ENCODE measurements at regions not wholly inside any gene's neighbourhood (a gene's known extent, or its start where the extent isn't known, plus 50 kb on each side); places are given as distances from the start of the nearest gene placed in this dataset.

GRCh38 chr6:140160909-140161308, 786.5 kb upstream of the CITED2 start:
- H3K4me2 ChIP-seq: no peak overlapping the region

DNA sequence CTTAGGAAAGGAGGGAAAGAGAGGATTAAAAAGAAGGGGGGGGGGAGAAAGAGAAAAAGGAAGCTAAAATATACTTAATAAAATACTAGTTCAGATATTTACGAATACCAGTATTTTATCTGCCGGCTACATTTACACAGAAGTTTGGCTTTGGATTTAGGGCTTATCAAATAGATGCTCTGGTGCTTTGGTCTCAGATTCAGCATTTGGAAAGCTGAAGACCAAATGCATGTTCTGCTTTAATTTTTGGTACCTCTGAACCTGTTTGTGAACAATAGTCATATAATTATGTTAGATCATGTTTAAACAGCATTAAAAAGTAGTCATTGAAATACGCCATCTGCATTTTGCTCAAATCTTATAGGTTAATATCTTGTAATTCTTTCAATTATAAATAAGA, 786.0 kb upstream of the CITED2 start:
- no peaks in the 10 kb centered on the region for H3K4me1 Mint-ChIP-seq
- H3K9ac ChIP-seq: no peak overlapping the region
- H3K4me2 ChIP-seq: no peak overlapping the region
- H3K4me3 Mint-ChIP-seq: no peak overlapping the region
- no peak overlapping the region for H3K27ac Mint-ChIP-seq
- no peak overlapping the region for H3K4me3 ChIP-seq
- no peak overlapping the region for H2AFZ ChIP-seq (replicated peaks)
- peaks cover 2% of the 10 kb centered on the region for H3K27me3 Mint-ChIP-seq (ENCODE audit: insufficient read depth, low read depth)
- no peaks in the 10 kb centered on the region for H3K27me3 ChIP-seq
- no peak overlapping the region for H3K27ac ChIP-seq
- no peaks in the 10 kb centered on the region for H3K4me1 ChIP-seq
- no peaks in the 10 kb centered on the region for H3K79me2 ChIP-seq (ENCODE audit: low read depth)
- H4K20me1 ChIP-seq (ENCODE audit: low read depth): no peaks in the 10 kb centered on the region
- H3K9me3 ChIP-seq (ENCODE audit: low read depth): no peaks in the 10 kb centered on the region
- no peak for DNase-seq (ENCODE audit: low spot score)
- no peaks in the 10 kb centered on the region for H3K36me3 Mint-ChIP-seq
- peaks cover 3% of the 10 kb centered on the region for H3K36me3 ChIP-seq
- no peaks in the 10 kb centered on the region for H3F3A ChIP-seq (ENCODE audit: low read depth)
- H3K9me3 Mint-ChIP-seq: peaks cover 7% of the 10 kb centered on the region
- TF ChIP-seq EZH2phosphoT487 (IDR thresholded peaks at IDR 0.05) (no peak), EZH2 (IDR thresholded peaks at IDR 0.05) (no peak)

More at GRCh38 chr6:140160909-140161308, 786.5 kb upstream of the CITED2 start:
- Mint-ChIP-seq H3K27me3 (ENCODE audit: insufficient read depth, low read depth) (peaks cover 2% of the 10 kb centered on the region), H3K27ac (no peak overlapping the region), H3K9me3 (peaks cover 7% of the 10 kb centered on the region), H3K36me3 (no peaks in the 10 kb centered on the region), H3K4me3 (no peak overlapping the region), H3K4me1 (no peaks in the 10 kb centered on the region)
- Histone ChIP-seq H3F3A (ENCODE audit: low read depth) (no peaks in the 10 kb centered on the region), H3K4me1 (no peaks in the 10 kb centered on the region), H3K79me2 (ENCODE audit: low read depth) (no peaks in the 10 kb centered on the region), H3K27me3 (no peaks in the 10 kb centered on the region), H3K27ac (no peak overlapping the region), H3K9ac (no peak overlapping the region), H2AFZ (replicated peaks) (no peak overlapping the region), H3K36me3 (peaks cover 3% of the 10 kb centered on the region), H3K9me3 (ENCODE audit: low read depth) (no peaks in the 10 kb centered on the region), H4K20me1 (ENCODE audit: low read depth) (no peaks in the 10 kb centered on the region), H3K4me3 (no peak overlapping the region)
- TF ChIP-seq, protein P1, sequence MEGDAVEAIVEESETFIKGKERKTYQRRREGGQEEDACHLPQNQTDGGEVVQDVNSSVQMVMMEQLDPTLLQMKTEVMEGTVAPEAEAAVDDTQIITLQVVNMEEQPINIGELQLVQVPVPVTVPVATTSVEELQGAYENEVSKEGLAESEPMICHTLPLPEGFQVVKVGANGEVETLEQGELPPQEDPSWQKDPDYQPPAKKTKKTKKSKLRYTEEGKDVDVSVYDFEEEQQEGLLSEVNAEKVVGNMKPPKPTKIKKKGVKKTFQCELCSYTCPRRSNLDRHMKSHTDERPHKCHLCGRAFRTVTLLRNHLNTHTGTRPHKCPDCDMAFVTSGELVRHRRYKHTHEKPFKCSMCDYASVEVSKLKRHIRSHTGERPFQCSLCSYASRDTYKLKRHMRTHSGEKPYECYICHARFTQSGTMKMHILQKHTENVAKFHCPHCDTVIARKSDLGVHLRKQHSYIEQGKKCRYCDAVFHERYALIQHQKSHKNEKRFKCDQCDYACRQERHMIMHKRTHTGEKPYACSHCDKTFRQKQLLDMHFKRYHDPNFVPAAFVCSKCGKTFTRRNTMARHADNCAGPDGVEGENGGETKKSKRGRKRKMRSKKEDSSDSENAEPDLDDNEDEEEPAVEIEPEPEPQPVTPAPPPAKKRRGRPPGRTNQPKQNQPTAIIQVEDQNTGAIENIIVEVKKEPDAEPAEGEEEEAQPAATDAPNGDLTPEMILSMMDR (IDR thresholded peaks at IDR 0.05): no peak
- TF ChIP-seq EZH2phosphoT487 (IDR thresholded peaks at IDR 0.05) (no peak), EZH2 (IDR thresholded peaks at IDR 0.05) (no peak)
- DNase-seq (ENCODE audit: low spot score): no peak

DNA sequence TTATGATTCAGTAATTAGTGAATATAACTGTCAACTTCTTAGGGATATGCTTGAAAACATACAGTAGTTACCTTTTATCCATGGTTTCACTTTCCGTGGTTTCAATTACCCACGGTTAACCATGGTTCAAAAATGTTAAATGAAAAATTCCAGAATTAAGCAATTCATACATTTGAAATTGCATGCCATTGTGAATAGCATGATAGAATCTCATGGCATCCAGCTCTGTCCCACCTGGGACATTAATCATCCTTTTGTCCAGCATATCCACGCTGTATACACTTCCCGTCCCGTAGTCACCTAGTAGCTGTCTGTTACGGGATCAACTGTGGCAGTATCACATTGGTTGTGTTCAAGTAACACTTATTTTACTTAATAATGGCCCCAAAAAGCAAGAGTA, 781.7 kb upstream of the CITED2 start:
- Histone ChIP-seq H3K9ac (no peak overlapping the region), H3K36me3 (no peaks in the 10 kb centered on the region), H3F3A (ENCODE audit: low read depth) (no peaks in the 10 kb centered on the region), H3K4me1 (no peaks in the 10 kb centered on the region), H3K27me3 (no peaks in the 10 kb centered on the region), H3K27ac (no peak overlapping the region), H4K20me1 (ENCODE audit: low read depth) (no peaks in the 10 kb centered on the region), H3K4me3 (no peak overlapping the region), H3K4me2 (no peak overlapping the region), H2AFZ (replicated peaks) (no peak overlapping the region), H3K79me2 (ENCODE audit: low read depth) (no peaks in the 10 kb centered on the region), H3K9me3 (ENCODE audit: low read depth) (no peaks in the 10 kb centered on the region)
- H3K4me1 Mint-ChIP-seq: no peaks in the 10 kb centered on the region
- H3K9me3 Mint-ChIP-seq: peaks cover 10% of the 10 kb centered on the region
- no peak overlapping the region for H3K27ac Mint-ChIP-seq
- peaks cover 2% of the 10 kb centered on the region for H3K27me3 Mint-ChIP-seq (ENCODE audit: insufficient read depth, low read depth)
- TF ChIP-seq, protein P1 (IDR thresholded peaks at IDR 0.05): no peak
- no peak for TF ChIP-seq EZH2 (IDR thresholded peaks at IDR 0.05)
- no peak for TF ChIP-seq EZH2phosphoT487 (IDR thresholded peaks at IDR 0.05)
- H3K4me3 Mint-ChIP-seq: no peak overlapping the region
- H3K36me3 Mint-ChIP-seq: no peaks in the 10 kb centered on the region
- DNase-seq (ENCODE audit: low spot score): no peak

- Histone ChIP-seq H3K4me1 (no peaks in the 10 kb centered on the region), H2AFZ (replicated peaks) (no peak overlapping the region), H3K79me2 (ENCODE audit: low read depth) (no peaks in the 10 kb centered on the region), H3K9me3 (ENCODE audit: low read depth) (no peaks in the 10 kb centered on the region), H4K20me1 (ENCODE audit: low read depth) (no peaks in the 10 kb centered on the region), H3K36me3 (no peaks in the 10 kb centered on the region), H3F3A (ENCODE audit: low read depth) (no peaks in the 10 kb centered on the region), H3K4me3 (no peak overlapping the region), H3K27ac (no peak overlapping the region), H3K27me3 (no peaks in the 10 kb centered on the region), H3K4me2 (no peak overlapping the region), H3K9ac (no peak overlapping the region)
- no peaks in the 10 kb centered on the region for H3K4me1 Mint-ChIP-seq
- no peak overlapping the region for H3K27ac Mint-ChIP-seq
- H3K4me3 Mint-ChIP-seq: no peak overlapping the region
- TF ChIP-seq, protein P1 (IDR thresholded peaks at IDR 0.05): no peak
- TF ChIP-seq EZH2phosphoT487 (IDR thresholded peaks at IDR 0.05) (no peak), EZH2 (IDR thresholded peaks at IDR 0.05) (no peak)
- H3K9me3 Mint-ChIP-seq: peaks cover 10% of the 10 kb centered on the region
- no peak for DNase-seq (ENCODE audit: low spot score)
- peaks cover 2% of the 10 kb centered on the region for H3K27me3 Mint-ChIP-seq (ENCODE audit: insufficient read depth, low read depth)
- H3K36me3 Mint-ChIP-seq: no peaks in the 10 kb centered on the region
These were observed 781.1 kb upstream of the CITED2 start for GRCh38 chr6:140155451-140156126.
